Fibroblast of lung (primary cell): ENCODE measurements at regions not wholly inside any gene's neighbourhood (a gene's known extent, or its start where the extent isn't known, plus 50 kb on each side); places are given as distances from the start of the nearest gene placed in this dataset.

Experiments used
- EZH2 ChIP-seq: IDR thresholded peaks from 2 replicates; pipeline ENCODE4 v1.5.1; 2012; ENCODE audit warnings: low read length, control low read depth, mild to moderate bottlenecking; ENCODE audit errors: missing control alignments
- TF ChIP-seq, protein P1 (sequence below), 2 donors: IDR thresholded peaks in 1 of 2; conservative IDR thresholded peaks in 1 of 2; 1 replicate in 1 of 2; 2 replicates in 1 of 2; pipeline ENCODE4 v1.5.1; 2011 to 2012; ENCODE audit warnings: low read length in 2 of 2, control low read depth in 1 of 2, inconsistent platforms in 1 of 2, low read depth in 1 of 2, mild to moderate bottlenecking in 1 of 2

DNA sequence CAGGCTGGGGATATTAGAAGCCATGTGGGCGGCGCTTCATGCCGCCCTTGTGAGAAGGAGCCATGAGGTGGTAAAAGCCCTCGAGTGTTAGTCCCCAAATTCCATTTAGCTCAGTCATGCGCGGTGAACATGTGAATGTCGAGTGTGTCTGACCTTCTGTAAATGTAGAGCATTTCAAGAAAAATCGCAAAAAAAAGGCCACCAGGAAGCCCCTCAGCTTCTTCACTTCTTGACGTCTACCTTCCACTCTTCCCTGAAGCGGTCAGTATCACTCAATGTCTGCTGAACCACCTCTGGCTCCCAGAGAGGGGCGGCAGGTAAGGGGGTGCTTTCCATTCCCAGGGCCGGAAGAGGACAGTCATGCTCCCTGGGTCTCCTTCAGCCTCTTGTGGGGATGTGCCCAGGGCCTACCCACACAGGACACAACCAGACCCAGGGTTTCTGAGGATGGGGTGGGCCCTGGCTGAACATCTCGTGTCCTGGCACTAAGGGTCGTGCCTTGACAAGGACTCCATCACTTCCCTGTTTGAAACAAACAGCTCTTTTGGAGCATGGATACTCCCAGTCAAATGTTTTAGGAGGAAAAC is 274.9 kb downstream of the FAM43A start:
- TF ChIP-seq, protein P1, sequence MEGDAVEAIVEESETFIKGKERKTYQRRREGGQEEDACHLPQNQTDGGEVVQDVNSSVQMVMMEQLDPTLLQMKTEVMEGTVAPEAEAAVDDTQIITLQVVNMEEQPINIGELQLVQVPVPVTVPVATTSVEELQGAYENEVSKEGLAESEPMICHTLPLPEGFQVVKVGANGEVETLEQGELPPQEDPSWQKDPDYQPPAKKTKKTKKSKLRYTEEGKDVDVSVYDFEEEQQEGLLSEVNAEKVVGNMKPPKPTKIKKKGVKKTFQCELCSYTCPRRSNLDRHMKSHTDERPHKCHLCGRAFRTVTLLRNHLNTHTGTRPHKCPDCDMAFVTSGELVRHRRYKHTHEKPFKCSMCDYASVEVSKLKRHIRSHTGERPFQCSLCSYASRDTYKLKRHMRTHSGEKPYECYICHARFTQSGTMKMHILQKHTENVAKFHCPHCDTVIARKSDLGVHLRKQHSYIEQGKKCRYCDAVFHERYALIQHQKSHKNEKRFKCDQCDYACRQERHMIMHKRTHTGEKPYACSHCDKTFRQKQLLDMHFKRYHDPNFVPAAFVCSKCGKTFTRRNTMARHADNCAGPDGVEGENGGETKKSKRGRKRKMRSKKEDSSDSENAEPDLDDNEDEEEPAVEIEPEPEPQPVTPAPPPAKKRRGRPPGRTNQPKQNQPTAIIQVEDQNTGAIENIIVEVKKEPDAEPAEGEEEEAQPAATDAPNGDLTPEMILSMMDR (conservative IDR thresholded peaks at IDR 0.05 in 1 of 2, IDR thresholded peaks at IDR 0.05 in 1 of 2; ENCODE audit: low read depth in 1 of 2, low read length in 2 of 2) = no peak
- no peak for TF ChIP-seq EZH2
